ENCODE measurements at regions not wholly inside any gene's neighbourhood (a gene's known extent, or its start where the extent isn't known, plus 50 kb on each side); places are given as distances from the start of the nearest gene placed in this dataset.

DNA sequence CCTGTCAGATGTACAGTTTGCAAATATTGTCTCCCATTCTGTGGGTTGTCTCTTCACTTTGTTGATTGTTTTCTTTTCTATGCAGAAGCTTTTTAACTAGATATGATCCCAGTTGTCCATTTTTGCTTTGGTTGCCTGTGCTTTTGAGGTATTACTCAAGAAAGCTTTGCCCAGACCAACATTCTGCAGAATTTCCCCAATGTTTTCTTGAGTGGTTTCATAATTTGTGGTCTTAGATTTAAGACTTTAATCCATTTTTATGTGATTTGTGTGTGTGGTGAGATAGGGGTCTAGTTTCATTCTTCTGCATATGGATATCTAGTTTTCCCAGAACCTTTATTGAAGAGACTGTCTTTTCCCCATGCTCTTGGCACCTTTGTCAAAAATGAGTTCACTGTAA, 116.9 kb downstream of the DUSP10 start:
- intact Hi-C loops (cut with DNase I) = no loop called here
- H3K27ac ChIP-seq = no peak overlapping the region

DNA sequence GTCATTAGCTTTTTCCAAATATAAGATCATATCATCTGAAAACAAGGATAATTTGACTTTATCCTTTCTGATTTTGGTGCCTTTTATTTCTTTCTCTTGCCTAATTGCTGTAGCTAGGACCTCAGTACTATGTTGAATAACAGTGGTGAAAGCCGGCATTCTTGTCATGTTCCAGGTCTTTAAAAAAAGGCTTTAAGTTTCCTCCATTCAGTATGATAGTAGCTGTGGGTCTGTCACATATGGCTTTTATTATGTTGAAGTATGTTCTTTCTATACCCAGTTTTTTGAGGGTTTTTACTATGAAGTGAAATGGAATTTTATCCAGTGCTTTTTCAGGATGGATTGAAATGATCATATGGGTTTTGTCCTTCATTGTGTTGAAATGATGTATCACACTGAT, 115.8 kb downstream of the DUSP10 start:
- no peaks in the 10 kb centered on the region for H3K9me3 ChIP-seq
- no peak for TF ChIP-seq POLR2A (IDR thresholded peaks at IDR 0.05)
- TF ChIP-seq, protein P1, sequence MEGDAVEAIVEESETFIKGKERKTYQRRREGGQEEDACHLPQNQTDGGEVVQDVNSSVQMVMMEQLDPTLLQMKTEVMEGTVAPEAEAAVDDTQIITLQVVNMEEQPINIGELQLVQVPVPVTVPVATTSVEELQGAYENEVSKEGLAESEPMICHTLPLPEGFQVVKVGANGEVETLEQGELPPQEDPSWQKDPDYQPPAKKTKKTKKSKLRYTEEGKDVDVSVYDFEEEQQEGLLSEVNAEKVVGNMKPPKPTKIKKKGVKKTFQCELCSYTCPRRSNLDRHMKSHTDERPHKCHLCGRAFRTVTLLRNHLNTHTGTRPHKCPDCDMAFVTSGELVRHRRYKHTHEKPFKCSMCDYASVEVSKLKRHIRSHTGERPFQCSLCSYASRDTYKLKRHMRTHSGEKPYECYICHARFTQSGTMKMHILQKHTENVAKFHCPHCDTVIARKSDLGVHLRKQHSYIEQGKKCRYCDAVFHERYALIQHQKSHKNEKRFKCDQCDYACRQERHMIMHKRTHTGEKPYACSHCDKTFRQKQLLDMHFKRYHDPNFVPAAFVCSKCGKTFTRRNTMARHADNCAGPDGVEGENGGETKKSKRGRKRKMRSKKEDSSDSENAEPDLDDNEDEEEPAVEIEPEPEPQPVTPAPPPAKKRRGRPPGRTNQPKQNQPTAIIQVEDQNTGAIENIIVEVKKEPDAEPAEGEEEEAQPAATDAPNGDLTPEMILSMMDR (IDR thresholded peaks at IDR 0.05) = no peak
- 89 to 91% methylated on average over 1 of the region's 1 CpG for WGBS, 2 donors
- ATAC-seq (no peak), DNase-seq (no peak)
- H3K4me3 ChIP-seq = no peak overlapping the region
- intact Hi-C loops (cut with DNase I) = no loop called here
- no peak overlapping the region for H3K27ac ChIP-seq
- no peaks in the 10 kb centered on the region for H3K27me3 ChIP-seq
- no peaks in the 10 kb centered on the region for H3K36me3 ChIP-seq (replicated peaks in 1 of 2; ENCODE audit: insufficient read depth in 1 of 2, low read depth in 2 of 2)
- H3K4me1 ChIP-seq = no peaks in the 10 kb centered on the region

More for the DNA sequence above, 116.9 kb downstream of the DUSP10 start:
- no peaks in the 10 kb centered on the region for H3K36me3 ChIP-seq (replicated peaks in 1 of 2; ENCODE audit: insufficient read depth in 1 of 2, low read depth in 2 of 2)
- ATAC-seq (no peak), DNase-seq (no peak)
- TF ChIP-seq POLR2A (IDR thresholded peaks at IDR 0.05) = no peak
- TF ChIP-seq, protein P1 (IDR thresholded peaks at IDR 0.05) = no peak
- H3K27me3 ChIP-seq = no peaks in the 10 kb centered on the region
- no peaks in the 10 kb centered on the region for H3K9me3 ChIP-seq
- no peak overlapping the region for H3K4me3 ChIP-seq
- H3K4me1 ChIP-seq = no peaks in the 10 kb centered on the region

DNA sequence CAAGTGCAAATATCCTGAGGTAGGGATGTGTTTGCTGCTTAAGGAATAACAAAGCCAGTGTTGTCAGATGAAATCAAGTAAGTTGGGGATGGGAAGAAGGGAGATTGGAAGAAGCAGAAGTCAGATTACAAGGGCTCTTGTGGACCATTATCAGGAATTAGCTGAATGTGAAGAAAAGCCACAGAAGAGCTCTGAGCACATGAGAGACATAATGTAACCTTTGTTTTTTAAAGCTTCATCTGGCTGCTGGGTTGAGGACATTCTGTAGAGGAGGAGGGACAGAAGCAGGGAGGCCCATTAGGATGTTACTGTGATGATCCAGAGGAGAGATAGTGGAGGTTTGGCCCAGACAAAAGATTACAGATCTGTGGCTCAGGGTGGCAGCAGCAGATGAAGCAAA, 111.7 kb downstream of the DUSP10 start:
- H3K36me3 ChIP-seq (replicated peaks in 1 of 2; ENCODE audit: insufficient read depth in 1 of 2, low read depth in 2 of 2) = no peaks in the 10 kb centered on the region
- no peaks in the 10 kb centered on the region for H3K9me3 ChIP-seq
- ATAC-seq (no peak), DNase-seq (no peak)
- no peak overlapping the region for H3K27ac ChIP-seq
- H3K4me3 ChIP-seq = no peak overlapping the region
- no peaks in the 10 kb centered on the region for H3K27me3 ChIP-seq
- intact Hi-C loops (cut with DNase I) = no loop called here
- no peak for TF ChIP-seq POLR2A (IDR thresholded peaks at IDR 0.05)
- no peaks in the 10 kb centered on the region for H3K4me1 ChIP-seq

DNA sequence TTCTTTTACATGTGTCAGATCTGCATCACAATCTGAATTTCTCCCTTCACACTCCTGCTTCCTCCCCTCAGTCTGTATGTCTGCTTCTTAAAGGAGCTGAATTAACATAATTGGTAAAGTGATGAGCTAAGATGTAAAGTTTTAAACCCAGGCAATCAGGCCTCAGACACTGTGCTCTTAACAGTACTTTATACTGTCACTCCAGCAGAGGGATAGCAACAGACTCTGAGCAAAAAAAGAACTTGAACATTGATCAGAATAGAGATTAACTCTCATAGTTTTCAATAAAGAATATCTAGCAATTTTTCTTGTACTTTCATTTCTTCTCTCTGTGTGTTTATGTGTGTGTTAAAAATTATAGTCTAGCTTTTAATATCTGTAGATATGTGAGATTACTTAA, 110.3 kb downstream of the DUSP10 start:
- H3K4me3 ChIP-seq = no peak overlapping the region
- no peak overlapping the region for H3K27ac ChIP-seq
- DNase-seq (no peak), ATAC-seq (no peak)
- no peaks in the 10 kb centered on the region for H3K9me3 ChIP-seq
- no peaks in the 10 kb centered on the region for H3K4me1 ChIP-seq
- intact Hi-C loops (cut with DNase I) = no loop called here
- no peaks in the 10 kb centered on the region for H3K36me3 ChIP-seq (replicated peaks in 1 of 2; ENCODE audit: insufficient read depth in 1 of 2, low read depth in 2 of 2)
- no peaks in the 10 kb centered on the region for H3K27me3 ChIP-seq
- TF ChIP-seq POLR2A (IDR thresholded peaks at IDR 0.05) = no peak
- TF ChIP-seq, protein P1 (IDR thresholded peaks at IDR 0.05) = no peak

DNA sequence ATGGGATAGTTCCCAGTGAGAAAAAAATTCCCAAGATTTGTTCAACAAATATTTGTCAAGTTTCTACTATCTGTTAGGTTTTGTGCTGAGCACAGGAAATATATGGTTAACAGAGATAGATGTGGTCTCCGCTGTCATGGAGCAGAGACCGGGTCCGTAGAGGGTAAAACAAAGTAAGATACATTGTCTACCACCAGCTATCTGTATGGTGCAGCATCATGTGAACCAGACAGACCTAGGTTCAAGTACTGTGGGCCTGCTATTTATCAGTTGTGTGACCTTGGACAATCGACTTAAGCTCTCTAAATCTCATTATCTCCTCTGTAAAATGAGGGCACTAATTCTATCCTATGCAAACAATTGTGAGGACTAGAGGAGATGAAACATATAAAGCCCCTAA, 109.8 kb downstream of the DUSP10 start:
- H3K36me3 ChIP-seq (replicated peaks in 1 of 2; ENCODE audit: insufficient read depth in 1 of 2, low read depth in 2 of 2) = no peaks in the 10 kb centered on the region
- H3K4me1 ChIP-seq = no peaks in the 10 kb centered on the region
- TF ChIP-seq POLR2A (IDR thresholded peaks at IDR 0.05) = no peak
- TF ChIP-seq, protein P1 (IDR thresholded peaks at IDR 0.05) = no peak
- no peak overlapping the region for H3K27ac ChIP-seq
- ATAC-seq (no peak), DNase-seq (no peak)
- H3K4me3 ChIP-seq = no peak overlapping the region
- 31 to 54% methylated on average over 4 of the region's 4 CpGs for WGBS, 2 donors
- H3K9me3 ChIP-seq = no peaks in the 10 kb centered on the region
- H3K27me3 ChIP-seq = no peaks in the 10 kb centered on the region
- intact Hi-C loops (cut with DNase I) = no loop called here

Data from body of pancreas (tissue), 4 donors.